Hindlimb muscle (tissue), 1 donor: ENCODE measurements at regions not wholly inside any gene's neighbourhood (a gene's known extent, or its start where the extent isn't known, plus 50 kb on each side); places are given as distances from the start of the nearest gene placed in this dataset.

Experiments
- DNase-seq: peaks from one replicate; pipeline ENCODE4 v3.0.0-alpha.2; 2013

DNA sequence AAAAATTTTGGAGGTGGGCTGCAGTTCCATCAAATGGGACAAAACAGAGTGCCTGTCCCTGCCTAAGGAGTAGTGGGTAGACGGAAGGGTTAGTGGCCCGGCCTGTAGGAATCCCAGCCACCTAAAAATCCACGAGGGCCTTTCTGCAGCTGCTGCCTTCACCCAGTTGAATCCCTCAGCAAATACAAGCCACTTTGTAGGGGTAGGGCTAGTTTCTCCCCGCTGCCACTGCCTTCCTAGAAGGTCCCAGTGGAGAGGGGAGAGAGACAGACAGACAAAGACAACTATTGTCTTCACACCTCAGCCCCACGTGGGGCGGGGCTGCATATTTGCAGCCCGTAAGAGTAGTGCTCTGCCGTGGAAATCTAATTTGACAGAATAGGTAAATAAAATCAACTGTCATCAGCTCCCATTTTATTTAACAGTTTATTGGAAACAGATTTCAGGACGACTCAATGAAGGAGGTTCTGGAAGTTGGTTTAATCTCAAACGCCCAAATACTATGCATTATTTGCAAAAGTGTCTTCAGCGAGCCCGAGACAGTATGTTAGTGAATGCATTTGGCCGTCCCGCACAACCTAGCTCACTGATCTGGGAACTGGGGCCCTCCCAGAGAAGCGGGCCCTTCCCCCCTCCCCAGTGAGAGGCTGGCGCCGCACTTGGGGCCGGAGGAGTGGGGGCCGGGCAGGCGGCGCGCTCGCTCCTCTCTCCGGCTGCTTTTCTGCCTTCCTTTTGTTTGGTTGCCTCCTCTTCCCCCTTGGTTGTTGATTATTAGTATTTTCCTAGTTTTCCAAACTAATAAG is 67.6 kb upstream of the TBCA start:
- peak; percentile 24 for DNase-seq

DNA sequence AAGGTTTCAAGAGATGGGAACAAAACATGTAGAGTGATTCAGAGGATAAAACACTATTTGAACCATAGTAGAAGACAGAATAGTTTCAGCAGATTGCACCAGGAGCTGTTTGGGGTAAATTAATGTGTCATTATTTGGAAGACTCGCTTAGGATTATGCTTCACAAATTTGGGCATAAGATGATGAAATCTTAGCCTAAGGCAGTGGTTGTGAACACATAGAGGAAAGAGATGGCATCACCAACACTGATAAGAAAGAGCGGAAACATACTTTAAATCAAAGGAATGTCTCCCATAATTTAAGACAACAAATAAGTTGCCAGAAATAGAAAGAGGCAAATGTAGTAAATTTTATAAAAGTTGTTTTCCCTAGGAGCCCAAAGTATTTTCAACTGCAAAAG is 66.1 kb upstream of the TBCA start:
- no peak for DNase-seq

DNA sequence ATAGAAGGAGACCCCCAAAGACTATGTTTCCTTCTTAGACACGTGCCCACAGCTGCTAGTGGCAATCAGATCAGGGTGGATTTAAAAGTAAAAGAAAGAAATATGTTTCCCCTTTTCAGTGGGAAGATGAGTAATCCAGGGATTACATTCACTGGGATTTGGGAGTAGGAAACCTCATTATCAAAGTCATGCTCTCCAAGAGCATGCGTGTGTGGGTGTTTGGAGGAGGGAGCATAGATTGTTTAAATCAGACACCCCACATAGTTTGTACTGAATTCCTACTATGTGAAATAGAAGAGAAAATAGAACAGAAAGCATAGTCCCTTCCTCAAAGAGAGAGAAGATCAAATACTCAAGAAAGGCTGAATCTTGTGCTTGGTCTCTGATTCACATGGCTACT is 65.5 kb upstream of the TBCA start:
- no peak for DNase-seq

DNA sequence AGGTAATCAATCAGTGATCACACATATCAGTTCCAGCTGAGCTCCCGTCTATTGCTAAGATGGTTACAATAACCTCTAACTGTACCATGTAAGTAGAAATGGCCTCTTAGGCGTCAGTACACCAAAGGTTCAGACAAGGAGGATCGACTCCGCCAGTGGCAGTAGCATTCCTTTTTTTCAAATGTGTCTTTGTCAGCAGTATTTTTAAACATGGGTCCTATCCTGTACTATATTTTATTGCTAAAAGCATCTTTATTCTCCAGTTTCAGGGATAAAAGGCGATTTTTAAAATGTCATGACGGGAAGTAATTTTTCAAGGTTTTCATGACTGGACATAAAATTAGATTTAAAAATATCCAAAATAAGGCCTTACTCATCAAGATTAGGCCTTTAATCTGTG is 64.8 kb upstream of the TBCA start:
- no peak for DNase-seq

DNA sequence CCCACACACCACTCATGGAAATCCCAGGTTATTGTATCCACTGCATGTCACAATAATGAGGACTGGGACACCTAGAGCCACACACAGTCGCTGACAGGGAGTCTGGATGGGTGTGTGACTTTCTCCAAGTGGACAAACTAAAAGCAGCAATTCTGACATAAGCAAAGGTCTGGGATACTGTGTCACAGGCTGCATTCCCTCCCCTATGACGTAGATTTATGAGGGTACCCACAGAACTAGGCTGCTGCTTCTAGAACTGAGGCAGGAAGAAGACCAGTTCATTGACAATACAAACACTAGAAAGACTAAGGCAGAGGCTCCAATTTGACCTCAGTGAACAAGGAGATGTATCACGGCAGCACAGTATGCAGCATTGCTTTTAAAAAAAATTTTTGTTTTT is 63.6 kb upstream of the TBCA start:
- no peak for DNase-seq

DNA sequence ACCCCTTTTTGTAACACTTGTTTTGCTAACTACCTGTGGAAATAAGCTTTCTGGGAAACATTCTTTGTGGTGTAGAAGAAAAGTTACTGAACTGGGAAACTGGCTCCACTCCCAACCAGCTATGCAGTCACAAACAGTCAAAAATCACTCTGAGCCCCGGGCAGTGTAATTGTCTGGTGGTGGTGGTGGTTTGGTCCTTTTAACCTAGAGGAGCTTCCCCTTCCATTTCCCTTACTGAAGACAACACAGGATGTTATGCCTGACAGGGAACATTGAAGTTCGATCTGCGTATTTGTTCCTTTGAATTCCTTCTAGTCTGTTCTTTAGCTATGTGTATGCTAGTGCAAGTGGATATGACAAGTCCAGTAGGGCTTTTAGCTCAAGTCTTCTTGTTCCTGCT is 56.8 kb upstream of the TBCA start:
- DNase-seq: no peak

DNA sequence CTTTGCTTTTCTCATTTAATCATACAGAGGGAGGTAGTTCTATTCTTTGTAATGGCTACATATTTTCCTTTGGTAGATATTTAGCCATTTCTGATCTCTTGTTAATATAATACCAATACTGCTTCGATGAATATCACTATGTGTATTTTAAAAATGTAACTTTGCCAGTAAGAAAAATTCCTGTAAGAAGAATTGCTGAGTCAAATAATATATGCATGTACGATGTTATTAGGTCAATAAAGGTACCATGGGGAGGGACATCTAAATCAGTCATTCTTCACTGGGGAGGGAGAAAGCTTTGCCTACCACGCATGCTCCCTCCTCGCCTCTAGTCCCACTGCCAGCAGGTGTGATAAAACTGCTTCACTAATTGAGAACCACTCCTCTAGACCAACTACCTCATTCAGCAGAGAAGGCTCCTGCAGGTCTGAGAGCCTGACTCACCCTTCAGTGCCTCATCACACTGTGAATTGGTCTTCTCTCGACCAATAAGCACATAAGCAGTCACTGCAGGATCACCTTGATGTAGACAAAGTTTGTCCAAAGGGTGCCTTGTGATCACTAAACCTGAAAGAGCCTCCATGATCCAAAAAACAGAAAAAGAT is 56.1 kb upstream of the TBCA start:
- no peak for DNase-seq

DNA sequence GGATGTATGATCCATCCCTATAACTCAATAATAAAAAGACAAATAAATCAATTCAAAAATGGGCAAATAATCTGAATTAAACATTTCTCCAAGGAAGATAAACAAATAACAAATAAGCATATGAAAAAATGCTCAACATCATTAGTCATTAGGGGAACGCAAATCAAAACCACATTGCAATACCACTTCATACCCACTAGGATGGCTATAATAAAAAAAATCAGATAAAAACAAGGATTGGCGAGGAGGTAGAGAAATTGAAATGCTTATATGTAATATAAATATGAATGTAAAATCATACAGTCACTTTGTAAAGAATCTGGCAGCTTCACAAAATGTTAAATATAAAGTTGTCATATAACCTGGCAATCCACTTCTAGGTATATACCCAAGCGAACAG is 52.3 kb upstream of the TBCA start:
- no peak for DNase-seq
